ENCODE measurements at regions not wholly inside any gene's neighbourhood (a gene's known extent, or its start where the extent isn't known, plus 50 kb on each side); places are given as distances from the start of the nearest gene placed in this dataset.

- no peak overlapping the region for H3K4me3 ChIP-seq (ENCODE audit: low read depth, low read length)
Observed at GRCh38 chr6:156699935-156700334, 77.2 kb upstream of the ARID1B start.

GRCh38 chr6:156699017-156699421, 78.2 kb upstream of the ARID1B start:
- peak overlapping the region; percentile 40 for H3K4me3 ChIP-seq (ENCODE audit: low read depth, low read length)
- TF ChIP-seq CTCF (IDR thresholded peaks at IDR 0.05; ENCODE audit: borderline replicate concordance, insufficient read depth, low read depth, low read length) = no peak

More at GRCh38 chr6:156699935-156700334, 77.2 kb upstream of the ARID1B start:
- TF ChIP-seq CTCF (IDR thresholded peaks at IDR 0.05; ENCODE audit: borderline replicate concordance, insufficient read depth, low read depth, low read length) = no peak

- peak overlapping the region; percentile 40 for H3K4me3 ChIP-seq (ENCODE audit: low read depth, low read length)
- TF ChIP-seq CTCF (IDR thresholded peaks at IDR 0.05; ENCODE audit: borderline replicate concordance, insufficient read depth, low read depth, low read length) = no peak
Observed at GRCh38 chr6:156698239-156699016, 78.8 kb upstream of the ARID1B start.

- TF ChIP-seq CTCF (IDR thresholded peaks at IDR 0.05; ENCODE audit: borderline replicate concordance, insufficient read depth, low read depth, low read length) = no peak
- H3K4me3 ChIP-seq (ENCODE audit: low read depth, low read length) = peak overlapping the region; percentile 16
Observed at GRCh38 chr6:156697225-156697830, 79.8 kb upstream of the ARID1B start.

GRCh38 chr6:156695742-156696141, 81.4 kb upstream of the ARID1B start:
- TF ChIP-seq CTCF (IDR thresholded peaks at IDR 0.05; ENCODE audit: borderline replicate concordance, insufficient read depth, low read depth, low read length) = no peak
- H3K4me3 ChIP-seq (ENCODE audit: low read depth, low read length) = no peak overlapping the region

- no peak for TF ChIP-seq CTCF (IDR thresholded peaks at IDR 0.05; ENCODE audit: borderline replicate concordance, insufficient read depth, low read depth, low read length)
- H3K4me3 ChIP-seq (ENCODE audit: low read depth, low read length) = no peak overlapping the region
Observed at GRCh38 chr6:156694679-156695078, 82.5 kb upstream of the ARID1B start.

GRCh38 chr6:156691018-156691417, 86.2 kb upstream of the ARID1B start:
- TF ChIP-seq CTCF (IDR thresholded peaks at IDR 0.05; ENCODE audit: borderline replicate concordance, insufficient read depth, low read depth, low read length) = no peak
- H3K4me3 ChIP-seq (ENCODE audit: low read depth, low read length) = no peak overlapping the region
